Stimulated activated CD4-positive, alpha-beta T cell treated with anti-CD3 and anti-CD28 coated beads, Interleukin-12 subunit alpha, Interleukin-12 subunit beta, amount 100 ng/mL, for 4 hours (primary cell): ENCODE measurements at regions not wholly inside any gene's neighbourhood (a gene's known extent, or its start where the extent isn't known, plus 50 kb on each side); places are given as distances from the start of the nearest gene placed in this dataset.

Experiments
- DNase-seq: peaks from one replicate; pipeline ENCODE4 v3.0.0-alpha.2; 2020

DNA sequence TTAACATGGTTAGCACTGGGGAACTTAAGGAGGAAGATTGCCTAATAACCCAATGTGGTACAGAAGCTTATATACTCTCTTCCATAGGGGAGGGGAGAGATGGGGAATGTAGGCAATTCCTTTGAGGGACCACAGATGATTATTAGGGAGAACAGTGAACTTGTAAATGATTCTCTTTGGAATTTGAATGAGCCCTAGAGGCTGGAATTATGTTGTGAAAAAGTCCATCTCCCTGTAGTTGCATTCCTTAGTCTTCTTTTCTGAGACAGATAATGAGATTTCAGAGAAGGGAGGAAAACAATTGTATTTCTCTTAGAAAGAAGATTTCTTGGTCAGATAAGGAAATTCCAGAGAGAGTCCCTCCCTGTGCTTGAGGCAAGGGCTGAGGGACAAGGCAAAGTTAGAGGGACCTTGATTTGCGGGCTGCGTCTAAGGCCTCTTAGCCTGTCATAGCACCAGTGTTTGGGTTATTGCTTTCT lies 89.0 kb upstream of the HMCN1 start:
- no peak for DNase-seq

DNA sequence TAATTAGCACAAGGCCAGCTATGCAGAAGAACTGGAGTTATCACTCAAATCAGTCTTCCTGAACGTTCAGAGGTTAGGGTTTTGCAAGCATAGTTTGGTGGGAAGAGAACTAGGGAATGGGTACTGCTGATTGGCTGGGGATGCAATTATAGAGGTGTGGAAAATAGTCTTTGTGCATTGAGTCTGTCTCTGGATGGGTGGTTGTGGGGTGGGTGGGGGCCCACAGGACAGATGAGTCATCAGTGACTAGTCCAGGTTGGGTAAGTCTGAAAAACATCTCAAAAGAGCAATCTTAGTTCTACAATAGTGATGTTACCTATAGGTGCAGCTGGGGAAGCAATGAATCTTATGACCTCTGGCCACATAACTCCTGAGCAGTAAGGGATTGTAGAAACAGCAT lies 89.7 kb upstream of the HMCN1 start:
- DNase-seq, result no peak

DNA sequence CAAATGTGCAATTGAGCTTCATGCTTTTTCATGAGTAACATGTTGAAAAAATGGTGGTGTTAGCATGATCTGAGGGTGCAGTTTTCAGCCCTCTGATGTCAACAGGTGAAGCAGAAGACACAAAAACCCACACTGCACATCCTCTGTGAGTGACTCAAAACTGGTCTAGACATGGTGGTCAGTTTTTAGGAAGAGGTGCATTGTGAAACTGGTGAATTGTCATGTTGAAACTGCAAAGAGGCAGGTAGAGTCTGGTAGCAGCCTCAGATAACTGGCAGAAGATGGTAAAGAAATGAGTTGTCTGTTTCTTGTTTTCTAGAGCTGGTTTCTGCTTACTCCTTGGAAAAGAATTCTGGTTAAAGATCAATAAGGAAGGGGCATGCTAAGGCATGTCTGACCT lies 97.3 kb upstream of the HMCN1 start:
- no peak for DNase-seq

DNA sequence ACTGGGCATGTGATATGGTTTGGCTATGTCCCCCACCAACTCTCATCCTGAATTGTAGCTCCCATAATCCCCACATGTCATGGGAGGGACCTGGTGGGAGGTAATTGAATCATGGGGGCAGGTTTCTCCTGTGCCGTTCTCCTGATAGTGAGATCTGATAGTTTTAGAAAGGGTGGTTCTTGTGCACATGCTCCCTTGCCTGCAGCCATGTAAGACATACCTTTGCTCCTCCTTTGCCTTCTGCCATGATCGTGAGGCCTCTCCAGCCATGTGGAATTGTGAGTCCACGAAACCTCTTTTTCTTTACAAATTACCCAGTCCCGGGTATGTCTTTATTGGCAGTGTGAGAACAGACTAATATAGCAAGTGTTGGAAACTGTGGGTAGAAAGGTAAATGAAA lies 99.5 kb upstream of the HMCN1 start:
- DNase-seq, result no peak

DNA sequence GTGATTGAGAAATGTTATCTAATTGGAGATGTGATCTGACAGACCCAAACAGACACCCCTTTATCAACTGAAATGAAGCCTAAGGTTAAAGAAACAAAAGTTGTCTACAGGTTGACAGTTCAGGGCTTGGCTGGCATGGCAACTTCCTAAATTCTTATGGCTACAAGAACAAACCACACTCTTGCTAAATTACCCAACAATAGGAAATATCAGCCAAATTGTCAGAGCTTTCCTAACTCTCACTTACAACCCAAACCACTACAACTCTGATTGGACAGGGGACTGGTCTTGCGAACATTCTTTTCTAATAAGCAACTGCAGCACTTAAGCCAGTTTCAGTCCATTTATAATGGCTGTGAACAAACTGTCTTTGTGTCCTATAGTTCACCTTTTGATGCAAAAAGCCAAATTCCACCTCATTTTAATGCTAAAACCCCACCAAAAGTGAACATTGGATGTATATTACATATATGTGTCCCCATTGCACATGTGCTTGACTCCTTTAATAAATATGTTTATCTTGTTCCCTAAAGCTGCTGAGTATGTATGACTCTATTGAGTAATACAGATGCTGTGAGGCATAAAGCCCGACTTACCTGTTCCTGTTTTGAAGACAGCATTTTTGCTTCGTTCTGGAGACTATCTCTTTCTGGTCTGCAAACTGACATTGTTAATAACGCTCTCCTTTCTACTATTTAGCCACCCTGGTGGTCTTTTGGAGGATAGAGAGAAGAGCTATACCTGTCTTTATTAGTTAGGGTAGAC lies 101.3 kb upstream of the HMCN1 start:
- no peak for DNase-seq

DNA sequence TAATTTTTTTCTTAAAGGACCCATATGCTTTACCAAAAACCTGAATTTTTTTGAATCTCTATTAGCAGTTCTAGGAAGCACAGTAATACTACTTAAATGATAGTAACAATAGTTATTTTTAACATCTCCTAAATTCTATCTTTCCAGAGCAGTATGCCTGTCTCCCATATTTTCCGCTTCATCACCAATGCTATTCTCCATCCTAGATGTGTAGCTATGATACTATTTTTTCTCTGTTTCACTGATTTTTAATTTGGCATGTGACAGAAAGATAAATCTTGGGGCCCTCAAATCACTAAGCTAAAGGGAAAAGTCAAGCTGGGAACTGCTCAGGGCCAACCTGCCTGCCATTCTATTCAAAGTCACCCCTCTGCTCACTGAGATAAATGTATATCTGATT lies 102.3 kb upstream of the HMCN1 start:
- DNase-seq, result no peak

DNA sequence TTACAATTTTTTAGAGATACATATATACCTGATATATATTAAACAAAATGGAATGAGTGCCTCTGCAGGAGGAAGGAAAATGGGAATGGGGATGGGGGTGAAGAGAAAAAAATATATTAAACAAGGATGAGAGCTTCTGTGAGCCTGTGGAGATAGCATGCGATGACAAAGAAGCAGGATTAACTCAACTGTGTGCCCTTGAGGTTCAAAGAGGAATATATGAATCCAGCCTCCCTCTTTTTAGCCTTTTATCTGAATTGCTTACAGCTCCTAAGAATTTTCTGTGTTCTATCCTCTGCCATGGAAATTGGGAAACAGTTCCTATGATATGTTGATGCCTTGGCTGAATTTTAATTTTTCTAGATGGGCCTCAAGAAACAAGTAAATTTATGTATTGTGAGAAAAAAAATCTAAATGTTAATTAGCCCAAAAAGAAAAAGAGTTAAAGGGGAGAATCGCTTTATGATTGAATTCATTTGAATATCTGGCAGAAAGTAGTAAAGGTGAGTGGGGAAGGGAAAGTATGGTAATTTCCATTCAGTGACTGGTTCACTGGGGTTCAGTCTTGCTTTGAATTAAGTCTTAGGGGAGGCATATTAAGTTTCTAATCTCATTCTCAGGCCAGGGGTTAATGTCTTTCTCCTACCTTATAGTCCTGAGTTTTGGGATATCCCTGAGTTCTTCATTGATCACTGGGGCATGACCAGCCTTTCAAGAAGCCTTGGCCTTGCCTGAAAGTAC lies 106.3 kb upstream of the HMCN1 start:
- DNase-seq, result no peak

DNA sequence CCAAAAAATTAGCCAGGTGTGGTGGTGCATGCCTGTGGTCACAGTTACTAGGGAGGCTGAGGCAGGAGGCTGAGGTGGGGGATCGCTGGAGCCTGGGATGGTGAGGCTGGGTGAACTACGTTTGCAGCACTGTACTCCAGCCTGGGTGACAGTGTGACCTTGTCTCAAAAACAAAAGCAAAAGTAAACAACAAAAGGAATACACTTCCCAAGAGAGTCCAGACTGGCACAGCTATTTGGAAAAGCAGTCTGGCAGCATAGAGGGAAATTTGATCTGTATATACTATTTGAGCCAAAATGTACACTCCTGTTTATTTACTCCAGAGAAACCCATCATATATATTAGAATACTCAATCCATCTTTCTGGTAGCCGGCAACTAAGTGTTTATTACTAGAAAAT lies 107.0 kb upstream of the HMCN1 start:
- DNase-seq, result no peak

DNA sequence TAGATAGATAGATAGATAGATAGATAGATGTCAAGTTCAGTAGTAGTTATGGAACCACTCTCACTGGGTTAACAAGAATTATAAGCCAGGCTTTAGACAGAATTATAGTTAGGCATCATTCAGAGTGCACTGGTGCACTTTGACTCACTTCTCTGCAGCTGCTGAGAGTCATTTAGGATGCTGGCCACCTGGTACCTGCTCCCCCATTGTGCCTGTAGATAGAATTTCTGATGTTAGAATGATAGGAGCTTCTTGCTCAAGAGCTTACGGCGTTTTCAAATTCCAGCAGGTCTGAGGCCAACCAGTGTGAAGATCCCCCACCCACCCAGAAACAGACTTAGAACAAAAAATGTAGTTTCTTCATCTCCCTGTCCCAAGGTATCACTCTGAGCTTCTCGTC lies 107.8 kb upstream of the HMCN1 start:
- no peak for DNase-seq

DNA sequence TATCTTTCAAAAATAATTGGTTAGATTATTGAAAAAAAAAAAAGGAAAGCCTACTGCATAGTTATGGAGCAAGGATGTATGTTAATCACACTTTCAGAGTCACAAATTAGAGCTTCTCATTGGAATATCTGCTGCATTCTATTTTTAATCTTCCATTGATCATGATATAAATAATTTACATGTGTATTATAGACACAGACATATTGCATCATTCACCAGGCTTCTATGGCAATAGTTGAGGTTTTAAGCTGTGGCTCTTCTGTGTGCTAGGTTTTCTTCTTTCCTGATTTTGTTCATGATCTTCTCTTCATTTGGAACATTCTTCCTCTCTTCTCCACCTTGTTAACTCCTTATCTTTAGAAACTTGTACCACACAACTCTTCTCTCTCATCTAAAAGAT lies 123.2 kb upstream of the HMCN1 start:
- DNase-seq, result no peak

DNA sequence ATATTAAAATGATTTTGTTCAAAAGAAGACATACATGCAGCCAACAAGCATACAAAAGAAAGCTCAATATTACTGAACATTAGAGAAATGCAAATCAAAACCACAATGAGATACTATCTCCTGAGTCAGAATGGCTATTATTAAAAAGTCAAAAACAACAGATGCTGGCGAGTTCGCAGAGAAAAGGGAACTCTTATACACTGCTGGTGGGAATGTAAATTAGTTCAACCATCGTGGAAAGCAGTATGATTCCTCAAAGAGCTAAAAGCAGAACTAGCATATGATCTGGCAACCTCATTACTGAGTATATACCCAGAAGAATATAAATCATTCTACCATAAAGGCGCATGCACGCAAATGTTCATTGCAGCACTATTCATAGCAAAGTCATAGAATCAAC lies 126.0 kb upstream of the HMCN1 start:
- DNase-seq, result no peak

DNA sequence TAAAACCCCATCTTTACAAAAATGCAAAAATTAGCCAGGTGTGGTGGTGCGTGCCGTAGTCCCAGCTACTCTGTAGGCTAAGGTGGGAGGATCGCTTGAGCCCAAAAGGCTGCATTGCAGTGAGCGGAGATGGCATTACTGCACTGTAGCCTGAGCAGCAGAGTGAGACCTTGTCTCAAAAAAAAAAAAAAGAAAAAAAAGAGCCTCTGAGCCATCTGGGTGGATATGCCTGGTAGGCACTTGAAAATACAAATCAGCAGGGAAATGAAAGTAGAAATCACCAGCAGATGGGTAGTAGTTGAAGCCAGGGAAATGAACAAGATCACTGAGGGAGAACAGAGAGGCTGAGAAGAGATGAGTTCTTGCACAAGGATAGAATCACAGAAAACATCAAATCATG lies 131.0 kb upstream of the HMCN1 start:
- no peak for DNase-seq

DNA sequence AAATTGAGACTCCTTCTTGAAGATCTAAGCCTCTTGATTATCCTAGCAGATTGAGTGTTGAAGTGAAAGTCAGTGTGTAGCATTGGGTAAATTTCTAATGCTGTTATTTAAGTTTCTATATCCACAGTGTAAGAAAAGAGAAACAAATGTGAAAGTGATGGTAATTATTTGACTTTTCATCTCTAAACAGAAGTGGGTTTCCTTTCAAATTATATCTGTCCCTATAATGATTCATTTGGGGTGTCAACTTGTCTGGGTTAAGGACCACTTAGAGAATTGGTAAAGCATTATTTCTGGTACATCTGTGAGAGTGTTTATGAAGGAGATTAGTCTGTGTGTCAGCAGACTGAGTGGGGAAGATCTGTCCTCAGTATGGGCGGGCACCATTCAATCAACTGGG lies 133.0 kb upstream of the HMCN1 start:
- no peak for DNase-seq

DNA sequence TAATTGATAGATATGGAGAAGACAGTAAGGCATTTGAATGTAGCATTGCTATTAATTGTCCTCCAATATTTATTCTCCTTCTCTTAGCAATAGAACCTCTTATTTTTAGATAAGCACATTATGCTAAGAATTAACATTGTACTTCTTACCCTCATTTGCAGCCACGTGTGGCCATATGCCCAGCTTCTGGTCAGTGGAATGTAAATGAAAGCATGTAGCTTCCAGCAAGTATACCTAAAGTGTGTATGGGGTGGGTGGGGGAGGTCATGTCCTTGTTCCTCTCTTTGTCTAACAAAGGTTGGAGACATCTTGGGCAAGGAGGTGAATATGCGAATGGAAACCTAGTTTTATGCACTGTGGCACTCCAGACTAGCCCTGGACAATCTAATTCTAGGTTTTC lies 133.6 kb upstream of the HMCN1 start:
- DNase-seq, result no peak

DNA sequence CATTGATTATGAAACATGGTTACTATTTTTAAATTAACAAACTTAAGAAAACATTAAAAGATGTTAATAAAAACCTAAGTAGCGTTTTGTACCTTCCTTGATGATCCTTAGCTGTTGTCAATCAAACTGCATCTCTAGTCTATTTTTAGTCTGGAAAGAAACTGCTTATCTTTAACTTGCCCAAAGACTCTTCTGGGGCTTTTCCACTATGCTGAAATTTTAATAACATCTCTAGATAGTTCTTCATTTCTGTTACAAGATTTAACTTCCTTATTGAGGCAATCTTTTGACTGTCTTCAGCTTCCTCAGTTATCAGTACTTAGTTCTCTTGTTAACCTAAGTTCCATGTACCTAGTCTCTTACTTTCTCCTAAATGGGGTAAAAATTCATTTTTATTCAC lies 135.9 kb upstream of the HMCN1 start:
- no peak for DNase-seq

DNA sequence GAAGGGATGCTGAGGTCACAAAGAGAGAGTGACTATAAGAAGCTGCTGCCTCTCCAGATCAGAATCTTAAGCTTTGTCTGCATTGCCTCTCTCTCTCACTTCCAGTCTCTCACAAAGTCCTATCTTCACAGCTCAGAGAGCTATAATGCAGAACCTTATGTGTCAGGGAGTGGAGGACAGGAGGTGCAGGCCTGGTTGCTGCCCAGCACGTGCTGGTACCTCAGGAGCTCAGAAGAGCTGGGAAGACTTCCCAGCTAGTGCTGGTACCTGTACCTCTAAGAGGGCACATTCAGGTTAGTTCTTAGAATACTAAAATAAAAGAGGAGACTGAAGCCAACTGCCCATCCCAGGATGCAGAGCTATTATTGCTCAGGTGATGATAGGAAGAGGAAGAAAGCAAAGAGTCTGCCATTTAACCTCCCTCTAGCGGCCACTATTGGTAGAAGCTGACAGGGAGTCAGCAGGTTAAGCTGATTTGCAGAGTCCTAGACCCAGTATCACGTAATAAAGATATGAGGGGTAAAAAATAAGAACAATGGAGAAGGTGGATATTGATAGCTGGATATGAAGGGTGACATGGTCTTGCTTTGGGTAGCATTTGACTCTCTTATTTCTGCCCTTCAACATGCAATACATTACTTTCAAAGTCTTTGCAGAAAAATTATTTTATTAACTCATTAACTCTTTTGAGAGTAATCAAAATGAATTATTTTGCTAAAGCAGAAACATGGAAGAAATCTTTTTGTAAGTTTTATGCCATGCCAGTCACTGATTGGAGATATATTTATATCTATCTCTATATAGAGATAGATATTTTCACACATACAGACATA lies 138.1 kb upstream of the HMCN1 start:
- peak; percentile 28 for DNase-seq

DNA sequence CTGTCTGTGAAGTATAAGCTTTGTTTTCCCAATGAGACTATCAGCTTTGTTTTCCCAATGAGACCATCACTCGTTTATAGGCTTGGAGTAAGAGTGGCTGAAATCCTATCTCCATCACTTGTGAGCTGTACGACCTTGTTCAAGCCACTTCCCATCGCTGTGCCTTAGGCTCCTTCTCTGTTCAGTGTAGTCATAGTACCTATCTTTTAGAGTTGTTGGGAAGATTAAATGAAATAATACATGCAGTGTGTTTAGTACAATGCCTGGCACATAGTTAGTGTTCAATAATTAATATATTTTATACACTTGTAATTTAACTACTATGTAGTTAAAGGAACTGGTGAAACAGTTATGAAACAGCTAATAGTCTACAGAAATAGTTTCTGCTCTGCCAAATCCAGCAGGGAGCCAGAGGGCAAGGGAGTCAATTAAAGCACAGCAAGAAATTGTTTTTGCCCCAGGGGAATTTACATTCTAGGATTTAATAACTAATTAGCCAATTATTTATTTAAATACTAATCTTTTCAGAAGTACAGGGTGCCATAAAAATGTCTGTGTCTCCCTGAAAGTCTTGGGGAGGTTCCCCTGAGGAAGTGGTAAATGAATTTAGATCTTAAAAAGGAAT lies 139.3 kb upstream of the HMCN1 start:
- no peak for DNase-seq

DNA sequence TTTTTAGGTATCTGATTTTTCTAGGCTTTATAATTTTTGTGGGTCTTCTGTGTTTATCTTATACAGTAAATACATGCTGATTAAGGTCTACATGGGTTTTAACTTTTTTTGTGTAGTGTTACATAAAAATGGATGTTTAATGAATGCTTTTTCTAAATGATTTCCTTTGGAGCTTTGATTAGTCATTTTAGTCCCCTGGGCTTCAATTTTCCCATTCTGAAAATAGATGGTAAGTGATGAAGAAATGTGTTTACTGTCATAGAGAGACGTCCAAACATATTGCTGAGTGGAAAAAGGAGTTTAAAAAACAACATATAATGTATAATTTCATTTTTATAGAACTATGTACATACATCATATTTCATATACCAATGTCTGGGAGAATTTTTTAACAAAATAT lies 140.9 kb upstream of the HMCN1 start:
- no peak for DNase-seq

DNA sequence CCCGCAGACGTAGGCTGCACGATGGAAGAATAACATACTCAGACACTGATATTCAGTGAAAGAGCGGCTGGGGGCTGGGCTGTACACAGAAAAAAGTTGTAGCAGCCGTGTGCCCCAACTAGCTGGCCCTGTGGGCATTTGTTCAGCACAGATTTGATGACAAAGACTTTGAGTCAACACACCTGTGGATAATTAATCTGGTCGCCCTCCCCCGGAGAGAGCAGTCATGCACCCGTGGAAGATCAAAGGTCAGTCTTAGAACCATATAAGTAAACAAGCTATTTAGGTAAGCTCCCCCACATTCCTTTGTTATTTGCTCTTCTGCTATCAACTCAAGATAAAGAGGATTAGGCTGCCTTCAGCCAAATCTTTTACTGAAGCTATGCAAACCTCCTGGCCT lies 148.4 kb upstream of the HMCN1 start:
- no peak for DNase-seq

DNA sequence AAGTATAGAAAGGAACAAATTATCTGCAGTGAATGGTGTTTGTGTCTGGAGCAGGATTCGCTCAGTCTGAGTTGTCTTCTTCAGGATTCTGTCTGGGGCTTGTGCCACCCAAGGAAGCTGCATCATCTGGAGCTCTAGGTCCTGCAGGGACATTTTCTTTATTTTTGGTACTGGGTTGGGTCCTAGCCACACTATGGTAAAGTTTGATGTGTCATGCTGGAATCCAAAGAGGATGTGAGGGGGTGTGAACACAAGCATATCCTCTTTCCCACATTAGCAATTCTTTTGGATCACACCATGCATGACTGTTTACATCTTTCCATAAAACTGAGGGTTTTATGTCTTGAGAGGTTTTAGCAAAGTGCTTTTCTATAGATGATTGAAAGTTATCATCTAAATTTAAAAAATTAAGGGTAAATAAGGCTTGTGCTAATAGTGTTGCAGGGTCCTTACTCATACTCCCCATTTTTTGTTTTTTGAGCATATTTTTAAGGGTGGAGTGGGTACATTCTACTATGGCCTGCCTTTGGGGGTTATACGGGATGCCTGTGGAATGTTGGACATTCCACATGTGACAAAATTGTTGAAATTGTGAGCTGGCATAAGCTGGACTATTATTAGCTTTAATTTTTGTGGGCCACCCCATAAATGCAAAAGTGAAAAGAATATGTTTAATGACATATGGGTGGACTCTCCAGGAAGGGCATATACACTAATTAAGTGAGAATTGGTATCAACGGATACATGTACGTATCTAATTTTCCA lies 152.0 kb upstream of the HMCN1 start:
- no peak for DNase-seq

DNA sequence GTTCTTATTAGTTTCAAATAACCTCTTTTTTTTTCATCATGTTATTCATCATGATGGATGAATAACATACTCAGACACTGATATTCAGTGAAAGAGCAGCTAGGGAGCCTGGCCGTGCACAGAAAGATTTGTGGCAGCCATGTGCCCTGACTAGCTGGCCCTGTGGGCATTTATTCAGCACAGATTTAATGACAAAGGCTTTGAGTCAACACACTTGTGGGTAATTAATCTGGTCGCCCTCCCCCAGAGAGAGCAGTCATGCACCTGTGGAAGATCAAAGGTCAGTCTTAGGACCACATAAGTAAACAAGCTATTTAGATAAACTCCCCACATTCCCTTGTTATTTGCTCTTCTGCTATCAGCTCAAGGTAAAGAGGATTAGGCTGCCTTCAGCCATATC lies 153.2 kb upstream of the HMCN1 start:
- DNase-seq, result no peak

DNA sequence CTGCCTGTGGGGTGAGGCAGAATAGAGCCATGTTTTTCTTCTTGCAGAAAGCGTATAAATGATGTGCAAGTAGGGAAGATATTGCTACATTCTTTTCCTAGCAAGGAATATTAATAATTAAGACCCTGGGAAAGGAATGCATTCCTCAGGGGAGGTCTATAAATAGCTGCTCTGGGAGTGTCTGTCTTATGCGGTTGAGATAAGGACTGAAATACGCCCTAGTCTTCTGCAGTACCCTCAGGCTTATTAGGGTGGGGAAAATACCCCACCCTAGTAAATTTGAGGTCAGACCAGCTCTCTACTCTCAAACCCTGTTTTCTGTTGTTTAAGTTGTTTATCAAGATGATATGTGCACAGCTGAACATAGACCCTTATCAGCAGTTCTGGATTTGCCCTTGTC lies 155.9 kb upstream of the HMCN1 start:
- DNase-seq, result no peak
